ENCODE measurements at regions not wholly inside any gene's neighbourhood (a gene's known extent, or its start where the extent isn't known, plus 50 kb on each side); places are given as distances from the start of the nearest gene placed in this dataset.

DNA sequence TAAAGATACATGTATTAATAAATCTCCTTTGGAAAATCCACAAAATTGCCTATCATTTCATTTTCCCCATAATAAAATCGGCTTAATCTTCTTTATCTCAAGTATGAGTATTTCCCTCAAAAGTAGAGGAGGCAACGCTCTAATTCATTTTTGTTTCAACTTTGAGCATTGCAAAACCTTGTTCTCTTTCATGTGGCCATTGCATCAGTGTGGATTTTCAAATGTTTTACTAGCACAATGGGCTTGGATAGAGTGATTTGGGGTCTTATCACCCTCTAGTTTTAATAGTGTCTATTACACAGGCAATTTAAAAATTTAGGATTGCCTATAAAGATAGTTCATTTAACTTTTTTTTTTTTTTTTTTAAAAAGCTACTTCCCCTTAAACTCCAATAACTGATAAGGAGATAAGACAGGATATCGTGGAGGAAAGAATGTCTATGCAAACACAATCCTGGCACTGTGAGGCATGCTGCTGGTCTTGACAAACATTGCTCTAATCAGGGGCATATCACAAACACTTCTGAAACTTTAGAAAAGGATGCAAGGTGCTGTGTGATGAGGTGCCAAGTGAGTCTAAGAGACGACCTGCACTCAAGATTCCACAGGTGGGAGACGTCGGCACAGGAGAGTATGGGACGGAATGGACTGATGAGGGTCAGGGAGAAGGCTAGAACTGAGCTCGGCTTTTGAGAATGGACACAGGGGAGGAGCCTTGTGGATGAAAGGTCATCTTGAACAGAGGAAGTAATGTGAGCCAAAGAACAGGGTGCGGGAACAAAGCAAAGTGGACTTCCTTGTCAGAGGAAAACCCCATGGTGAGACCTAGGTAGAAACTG lies 199.7 kb downstream of the IRS2 start:
- DNase-seq, result no peak

GRCh38 chr13:109584844-109585361 lies 201.5 kb downstream of the IRS2 start:
- DNase-seq, result no peak

GRCh38 chr13:109577191-109577700 lies 209.1 kb downstream of the IRS2 start:
- DNase-seq, result no peak

- DNase-seq, result no peak
These were observed 210.0 kb downstream of the IRS2 start for GRCh38 chr13:109576331-109576813.

GRCh38 chr13:109575821-109576220 lies 210.6 kb downstream of the IRS2 start:
- no peak for DNase-seq

DNA sequence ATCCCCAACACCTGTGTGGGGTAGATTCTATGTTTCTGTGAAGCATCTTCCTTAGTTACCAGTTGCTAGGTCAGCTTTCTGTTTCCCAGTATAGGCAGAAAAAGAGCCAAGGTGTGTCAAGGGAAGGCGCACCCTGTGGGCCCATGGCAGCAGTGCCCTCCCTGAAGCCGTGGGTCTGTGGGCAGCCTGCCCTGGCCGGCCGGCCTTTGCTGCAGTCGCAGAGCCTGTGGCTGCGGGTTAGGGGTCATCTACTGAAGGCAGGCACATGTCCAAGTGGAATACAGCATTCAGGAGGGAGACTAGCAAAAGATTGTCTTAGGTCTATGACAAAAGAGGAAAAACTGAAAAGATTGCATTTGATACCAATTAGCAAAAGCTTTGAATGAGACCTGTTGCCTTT lies 214.0 kb downstream of the IRS2 start:
- DNase-seq, result no peak

GRCh38 chr13:109569958-109570711 lies 216.2 kb downstream of the IRS2 start:
- DNase-seq, result no peak

- DNase-seq, result no peak
These were observed 218.0 kb downstream of the IRS2 start for GRCh38 chr13:109568339-109568818.

DNA sequence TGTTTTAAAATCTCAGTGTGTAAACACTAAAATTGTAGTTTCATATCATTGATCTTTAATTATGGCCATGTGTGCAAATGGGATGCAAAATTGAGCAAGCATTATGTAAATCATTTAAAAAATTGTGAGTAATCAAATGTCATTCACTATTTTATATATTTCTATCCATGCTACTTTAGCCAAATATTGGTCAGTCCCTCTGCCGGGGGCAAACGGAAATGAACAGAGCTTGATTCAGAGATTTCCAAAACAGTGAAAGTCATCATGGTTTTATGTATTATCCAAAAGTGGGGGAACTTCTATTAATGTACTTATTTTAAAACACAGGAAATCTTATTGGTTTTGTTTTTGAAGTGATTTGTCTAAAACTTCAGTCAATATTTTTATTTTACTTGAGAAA lies 219.1 kb downstream of the IRS2 start:
- no peak for DNase-seq

GRCh38 chr13:109565877-109566276 lies 220.5 kb downstream of the IRS2 start:
- DNase-seq, result no peak

DNA sequence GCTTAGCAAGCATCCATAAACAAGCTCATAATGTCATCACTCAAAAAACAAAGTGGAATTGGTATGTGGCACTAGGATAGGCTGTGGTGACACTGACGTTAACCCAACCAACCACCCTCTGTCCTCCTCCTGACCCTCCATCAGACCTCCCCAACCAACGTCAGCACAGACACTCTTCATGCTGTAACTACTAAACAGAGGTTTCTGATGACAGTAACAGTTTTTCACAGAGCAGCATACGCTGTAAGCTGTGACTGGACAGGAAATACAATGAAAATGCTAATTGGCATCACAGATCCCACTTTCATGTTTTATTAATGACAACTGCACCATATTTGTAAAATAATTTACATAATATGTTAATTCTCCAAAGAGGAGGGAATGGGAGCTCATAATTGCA lies 238.0 kb downstream of the IRS2 start:
- no peak for DNase-seq

GRCh38 chr13:109547942-109548341 lies 238.4 kb downstream of the IRS2 start:
- no peak for DNase-seq

DNA sequence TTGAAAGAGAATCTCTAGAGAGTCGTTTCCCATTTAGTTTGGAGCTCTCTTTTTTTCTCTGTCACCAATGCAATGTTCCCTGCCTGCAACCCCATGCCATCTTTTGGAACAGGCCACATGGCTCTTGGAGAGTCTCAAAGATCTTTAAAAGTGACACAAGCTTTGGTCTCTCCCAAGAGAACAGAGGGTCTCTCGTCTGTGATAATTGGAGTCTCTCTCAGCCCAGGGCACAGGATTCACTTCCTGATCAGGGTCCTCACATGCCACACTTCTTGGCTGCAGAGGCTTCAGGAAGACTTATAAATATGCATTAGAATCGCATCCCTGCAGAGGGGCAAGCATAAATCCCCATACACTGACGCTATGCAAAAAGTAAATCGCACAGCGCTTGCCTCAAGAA lies 240.5 kb downstream of the IRS2 start:
- no peak for DNase-seq

DNA sequence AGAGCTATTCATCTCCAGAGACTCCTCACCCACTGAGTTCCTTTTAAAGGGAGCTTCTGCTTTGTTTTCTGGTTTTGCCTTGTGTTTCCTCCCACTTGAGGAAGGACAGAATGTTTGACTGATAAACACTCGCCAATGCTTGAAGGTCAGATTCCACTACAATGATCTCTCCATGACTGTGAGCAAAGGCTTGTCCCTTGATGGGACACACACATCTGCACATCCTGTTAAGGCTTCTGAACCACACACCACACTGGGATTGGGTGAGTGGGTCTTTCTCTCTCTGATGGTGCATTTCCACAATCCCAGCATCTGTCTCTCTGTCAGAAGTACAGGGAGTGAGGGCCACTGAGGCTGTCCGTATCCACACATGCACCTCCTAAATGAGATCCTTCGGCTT lies 245.3 kb downstream of the IRS2 start:
- DNase-seq, result no peak

- no peak for DNase-seq
These were observed 248.8 kb downstream of the IRS2 start for GRCh38 chr13:109537584-109537983.

DNA sequence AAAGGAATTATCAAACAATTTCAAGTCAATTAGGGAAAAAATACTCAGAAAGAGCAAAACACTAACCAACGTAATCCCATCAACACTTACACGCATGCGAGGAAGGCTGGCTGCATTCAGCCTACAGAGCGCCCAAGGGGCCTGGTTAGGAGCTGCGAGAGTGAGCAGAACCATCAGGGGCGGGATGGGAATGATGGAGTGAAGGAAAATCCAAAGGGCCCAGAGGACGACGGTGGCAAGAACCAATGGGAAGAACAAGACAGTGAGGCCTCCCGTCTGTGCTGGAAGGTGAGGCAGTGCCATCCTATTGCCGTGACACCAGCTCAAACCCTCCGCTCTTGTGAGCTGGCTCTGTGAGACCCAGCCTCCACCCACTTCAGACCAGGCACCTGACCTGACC lies 253.0 kb downstream of the IRS2 start:
- DNase-seq, result no peak

- no peak for DNase-seq
These were observed 256.4 kb downstream of the IRS2 start for GRCh38 chr13:109529964-109530363.

DNA sequence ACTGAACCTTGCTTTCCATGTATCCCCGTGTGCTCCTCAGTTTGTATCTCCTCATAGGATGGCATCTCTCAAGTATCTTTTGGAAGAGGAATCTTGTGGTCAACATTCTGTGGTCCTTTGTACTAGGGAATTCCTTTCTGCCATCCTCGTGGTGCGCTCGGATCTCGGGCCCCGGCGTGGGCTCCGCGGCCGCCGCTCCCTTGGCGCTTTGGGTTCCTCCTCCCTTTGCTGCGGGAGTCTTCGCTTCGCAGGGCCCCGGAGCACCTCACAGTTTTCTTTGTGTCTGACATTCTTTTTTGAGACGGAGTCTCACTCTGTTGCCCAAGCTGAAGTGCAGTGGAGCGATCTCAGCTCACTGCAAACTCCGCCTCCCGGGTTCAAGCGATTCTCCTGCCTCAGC lies 264.7 kb downstream of the IRS2 start:
- DNase-seq, result no peak

- no peak for DNase-seq
These were observed 268.9 kb downstream of the IRS2 start for GRCh38 chr13:109517517-109517916.

DNA sequence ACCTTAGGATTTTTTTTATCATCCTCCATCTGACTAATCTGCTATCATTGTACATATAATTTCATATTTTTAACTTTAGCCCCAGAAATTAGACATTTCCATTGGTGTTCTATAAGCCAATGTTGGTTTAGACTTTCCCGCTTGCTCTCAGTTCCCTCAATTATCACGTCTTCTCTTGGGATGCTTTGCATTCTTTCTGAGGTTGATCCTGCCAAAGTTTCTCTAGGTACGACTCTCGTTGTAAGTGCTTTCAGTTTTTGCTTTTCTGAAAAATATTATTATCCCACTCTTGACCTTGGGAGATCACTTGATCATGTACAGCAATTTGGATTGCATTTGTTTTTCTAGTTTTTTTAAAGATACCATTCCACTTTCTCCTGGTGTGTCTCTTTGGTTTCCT lies 270.2 kb downstream of the IRS2 start:
- no peak for DNase-seq

GRCh38 chr13:109510013-109510412 lies 276.4 kb downstream of the IRS2 start:
- no peak for DNase-seq

DNA sequence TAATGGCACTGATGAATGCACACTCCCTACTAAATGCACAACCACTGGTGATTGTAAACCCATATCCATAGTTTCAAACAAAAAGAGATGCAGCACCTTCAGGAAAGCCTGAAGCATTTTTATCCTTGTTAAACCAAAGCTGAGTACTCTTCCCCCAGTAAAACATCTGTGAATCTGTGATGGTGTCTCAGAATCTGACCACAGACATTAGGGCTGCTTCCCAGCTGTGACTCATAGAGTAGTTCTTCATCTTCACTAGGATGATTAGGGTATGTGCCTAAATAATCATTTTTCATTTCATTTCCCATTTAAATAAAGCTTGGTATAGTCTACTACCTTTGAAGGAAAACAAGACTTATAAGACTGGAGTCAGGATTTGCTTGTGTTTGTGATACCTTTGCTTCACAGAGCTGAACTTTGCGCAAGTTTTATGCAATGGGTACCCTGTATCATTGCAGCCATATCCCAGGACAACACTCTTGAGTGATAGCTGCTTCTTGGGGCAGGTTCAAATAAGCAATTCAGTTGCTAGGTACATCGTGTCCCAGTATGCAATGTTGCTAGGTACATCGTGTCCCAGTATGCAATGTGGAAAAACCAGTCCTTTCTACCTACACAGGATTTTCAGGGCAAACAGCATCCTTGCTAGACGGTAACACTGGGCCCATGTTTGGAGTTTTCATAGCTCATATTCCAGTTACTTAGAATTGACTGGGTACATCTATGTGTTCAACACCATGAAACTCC lies 277.1 kb downstream of the IRS2 start:
- DNase-seq, result no peak
